ENCODE measurements at regions not wholly inside any gene's neighbourhood (a gene's known extent, or its start where the extent isn't known, plus 50 kb on each side); places are given as distances from the start of the nearest gene placed in this dataset.

GRCh38 chr4:18480342-18480741 lies 458.8 kb upstream of the LCORL start:
- TF ChIP-seq CTCF (conservative IDR thresholded peaks at IDR 0.05; ENCODE audit: low read length) (no peak), EZH2phosphoT487 (IDR thresholded peaks at IDR 0.05; ENCODE audit: borderline replicate concordance) (no peak)

Data from Loucy (cell line).